GM12878 (cell line): ENCODE measurements at regions not wholly inside any gene's neighbourhood (a gene's known extent, or its start where the extent isn't known, plus 50 kb on each side); places are given as distances from the start of the nearest gene placed in this dataset.

ENCODE experiments used
- ATAC-seq: fragments of 200-7000 bp; cut with Tn5 transposase; 3 replicates; pipeline ENCODE4 v1.9.1; 2020; ENCODE audit warnings: mild to moderate bottlenecking, moderate library complexity
- BruUV-seq: library from RNA; stranded (reverse); fragments of 400-500 nt; replicated peaks from 2 replicates; lab custom pipeline; 2021; lab: Mats Ljungman, UMichigan
- CTCF ChIA-PET: fragments of 300-600 bp; sonication (Branson Sonifier 250); formaldehyde crosslinking; extraction: SDS; loops from one replicate; lab custom pipeline; 2021; ENCODE audit warnings: inconsistent platforms; lab: Yijun Ruan, JAX
- POLR2A ChIA-PET: fragments of 350-600 bp; formaldehyde crosslinking; extraction: SDS; loops from one replicate; lab custom pipeline; 2021; ENCODE audit warnings: inconsistent platforms; lab: Charles Lee
- RAD21 ChIA-PET: fragments of 300-600 bp; sonication (Branson Sonifier 250); formaldehyde crosslinking; loops from one replicate; lab custom pipeline; 2023; ENCODE audit warnings: antibody characterized with exemption; ENCODE audit not compliant: unreplicated experiment; lab: Charles Lee
- SMC1A ChIA-PET: fragments of 300-600 bp; sonication (Branson Sonifier 250); formaldehyde crosslinking; loops from one replicate; lab custom pipeline; 2023; ENCODE audit not compliant: unreplicated experiment, uncharacterized antibody; lab: Charles Lee
- DNase-seq: peaks from one replicate; pipeline ENCODE4 v3.0.0-alpha.2; 2011; ENCODE audit warnings: low read depth, low spot score
- FAIRE-seq: peaks from 3 replicates; lab custom pipeline; 2011; peaks lifted over from hg19 to GRCh38; lab: Jason Lieb, UNC
- H2AFZ ChIP-seq: 2 replicates; pipeline ENCODE4 v1.6.0; 2011; ENCODE audit warnings: low read depth, low read length, control low read depth; ENCODE audit not compliant: control insufficient read depth
- H3K27ac ChIP-seq: 2 replicates; pipeline ENCODE4 v1.5.1; 2011; ENCODE audit warnings: control low read depth; ENCODE audit not compliant: control insufficient read depth, insufficient read depth
- H3K27me3 ChIP-seq, 2 experiments: replicated peaks in 1 of 2; 2 replicates each; pipeline versions ENCODE4 v1.6.0 to v1.6.1; 2011; ENCODE audit warnings: low read length in 1 of 2; ENCODE audit not compliant: control insufficient read depth in 2 of 2, insufficient read depth in 2 of 2
- H3K36me3 ChIP-seq, 2 experiments: 2 replicates each; pipeline ENCODE4 v1.5.1; 2011; ENCODE audit warnings: low read length in 1 of 2; ENCODE audit not compliant: control insufficient read depth in 2 of 2, insufficient read depth in 2 of 2
- H3K4me1 ChIP-seq: 2 replicates; pipeline ENCODE4 v1.6.1; 2011; ENCODE audit warnings: mild to moderate bottlenecking, low read length, moderate library complexity, mixed read lengths; ENCODE audit not compliant: control insufficient read depth, insufficient read depth
- H3K4me2 ChIP-seq: 2 replicates; pipeline ENCODE4 v1.6.0; 2011; ENCODE audit warnings: control low read depth; ENCODE audit not compliant: control insufficient read depth, insufficient read depth
- H3K4me3 ChIP-seq: fragments of 200-600 bp; sonication (generic); 2 replicates; pipeline ENCODE4 v1.5.1; 2016
- H3K79me2 ChIP-seq: 2 replicates; pipeline ENCODE4 v1.6.0; 2011; ENCODE audit warnings: low read length; ENCODE audit not compliant: control insufficient read depth, insufficient read depth
- H3K9ac ChIP-seq: 2 replicates; pipeline ENCODE4 v1.8.0; 2011; ENCODE audit warnings: low read length, control low read depth, mixed read lengths; ENCODE audit not compliant: control insufficient read depth, insufficient read depth
- H3K9me3 ChIP-seq: replicated peaks from 3 replicates; pipeline ENCODE4 v1.5.1; 2011; ENCODE audit warnings: mild to moderate bottlenecking, low read length; ENCODE audit not compliant: control insufficient read depth, insufficient read depth
- H4K20me1 ChIP-seq: 2 replicates; pipeline ENCODE4 v1.6.0; 2011; ENCODE audit not compliant: control insufficient read depth, insufficient read depth
- CREM ChIP-seq: IDR thresholded peaks from 2 replicates; pipeline ENCODE4 v1.6.1; 2014; ENCODE audit warnings: antibody characterized with exemption, low read depth
- HCFC1 ChIP-seq: fragments of 150-350 bp; IDR thresholded peaks from 2 replicates; pipeline ENCODE4 v1.6.1; 2014; ENCODE audit warnings: low read length
- HDAC2 ChIP-seq: fragments of 200-600 bp; sonication (generic); IDR thresholded peaks from 2 replicates; pipeline ENCODE4 v1.6.1; 2017
- RAD51 ChIP-seq: fragments of 450-650 bp; IDR thresholded peaks from 2 replicates; pipeline ENCODE4 v1.6.1; 2016; ENCODE audit warnings: moderate library complexity, mild to moderate bottlenecking, inconsistent platforms
- SP1 ChIP-seq: IDR thresholded peaks from one replicate; pipeline ENCODE4 v1.6.1; 2011; ENCODE audit warnings: low read depth, low read length
- WGBS: methylation state at CpG from one replicate; pipeline ENCODE4 v1.1.6; 2016; ENCODE audit warnings: low lambda C conversion rate; ENCODE audit not compliant: insufficient replicate concordance, insufficient coverage; ENCODE audit errors: missing lambda C conversion rate; 5-methylcytosine and 5-hydroxymethylcytosine counted together
- in situ Hi-C: fragments of 300-500 bp; cut with MboI; formaldehyde crosslinking; loops from 9 replicates; pipeline ENCODE4 v1.14.3; 2018; ENCODE audit warnings: mixed read lengths
- intact Hi-C: fragments of 100-400 bp; cut with micrococcal nuclease; formaldehyde crosslinking; loops from one replicate; pipeline ENCODE4 v1.14.2; 2022; ENCODE audit not compliant: unreplicated experiment

- H4K20me1 ChIP-seq, result no peaks in the 10 kb centered on the region
- FAIRE-seq (no peak), ATAC-seq (no peak), DNase-seq (no peak)
- intact Hi-C loops, result no loop called here
- H2AFZ ChIP-seq, result no peak overlapping the region
- no peak overlapping the region for H3K4me3 ChIP-seq
- CTCF ChIA-PET, result interaction anchor here (0.5 kb wide), 1 partner anchor 16 kb away, joined by 3 read pairs; no protein-coding TSS in a partner anchor
- no peak overlapping the region for H3K27ac ChIP-seq
- H3K4me2 ChIP-seq, result no peak overlapping the region
- RAD21 ChIA-PET, result no interaction called here
- POLR2A ChIA-PET, result no interaction called here
- TF ChIP-seq RAD51 (no peak), SP1 (no peak)
- no peaks in the 10 kb centered on the region for H3K79me2 ChIP-seq
- SMC1A ChIA-PET, result no interaction called here
- H3K9me3 ChIP-seq, result no peaks in the 10 kb centered on the region
- no TSS peak for BruUV-seq
- no peaks in the 10 kb centered on the region for H3K36me3 ChIP-seq
- no peaks in the 10 kb centered on the region for H3K27me3 ChIP-seq
- H3K9ac ChIP-seq, result no peak overlapping the region
- in situ Hi-C loops, result no loop called here
- WGBS, result 46% methylated on average over 6 of the region's 6 CpGs
- H3K4me1 ChIP-seq, result no peaks in the 10 kb centered on the region
Observed at GRCh38 chr7:96861-97260, 95.5 kb upstream of the FAM20C start.

GRCh38 chr7:97310-97841 is 95.0 kb upstream of the FAM20C start:
- FAIRE-seq (no peak), ATAC-seq (no peak), DNase-seq (no peak)
- TF ChIP-seq CREM, result no peak
- TF ChIP-seq HCFC1, result no peak
- no peak for TF ChIP-seq HDAC2
- Histone ChIP-seq H4K20me1 (no peaks in the 10 kb centered on the region), H3K9me3 (no peaks in the 10 kb centered on the region), H3K27me3 (no peaks in the 10 kb centered on the region), H3K9ac (no peak overlapping the region), H3K4me3 (no peak overlapping the region), H3K4me1 (no peaks in the 10 kb centered on the region), H3K27ac (no peak overlapping the region), H3K36me3 (no peaks in the 10 kb centered on the region), H2AFZ (no peak overlapping the region), H3K4me2 (no peak overlapping the region), H3K79me2 (no peaks in the 10 kb centered on the region)
- no TSS peak for BruUV-seq
- SMC1A ChIA-PET, result no interaction called here
- RAD21 ChIA-PET, result no interaction called here
- POLR2A ChIA-PET, result no interaction called here
- 15% methylated on average over 3 of the region's 3 CpGs for WGBS
- intact Hi-C loops, result no loop called here
- in situ Hi-C loops, result no loop called here
- CTCF ChIA-PET, result interaction anchor here (0.5 kb wide), 1 partner anchor 16 kb away, joined by 3 read pairs; no protein-coding TSS in a partner anchor
